ENCODE measurements at regions not wholly inside any gene's neighbourhood (a gene's known extent, or its start where the extent isn't known, plus 50 kb on each side); places are given as distances from the start of the nearest gene placed in this dataset.

DNA sequence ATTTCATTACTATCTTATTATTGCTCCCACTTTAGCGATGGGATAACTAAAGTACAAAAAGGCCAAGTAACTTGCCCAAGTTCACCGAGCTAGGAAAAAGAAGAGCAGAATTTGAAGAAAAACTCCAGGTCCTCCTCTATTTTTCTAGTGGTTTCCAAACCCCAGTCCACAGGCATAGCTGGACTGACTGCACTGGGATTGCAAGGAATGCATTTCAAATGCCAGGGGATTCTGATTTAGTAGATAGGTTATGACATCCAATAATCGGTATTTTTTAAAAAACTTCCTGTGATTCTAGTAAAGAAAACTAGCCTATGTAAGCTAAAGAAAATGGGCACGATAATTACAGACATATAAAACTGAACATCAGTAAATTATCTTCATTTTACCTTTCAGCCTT, 62.7 kb upstream of the GALNT5 start:
- DNase-seq: no peak

GRCh38 chr2:157196956-157197355, 60.5 kb upstream of the GALNT5 start:
- DNase-seq: no peak

- DNase-seq: no peak
Observed at GRCh38 chr2:157197848-157198247, 59.7 kb upstream of the GALNT5 start.

GRCh38 chr2:157203651-157204050, 53.9 kb upstream of the GALNT5 start:
- DNase-seq: no peak

DNA sequence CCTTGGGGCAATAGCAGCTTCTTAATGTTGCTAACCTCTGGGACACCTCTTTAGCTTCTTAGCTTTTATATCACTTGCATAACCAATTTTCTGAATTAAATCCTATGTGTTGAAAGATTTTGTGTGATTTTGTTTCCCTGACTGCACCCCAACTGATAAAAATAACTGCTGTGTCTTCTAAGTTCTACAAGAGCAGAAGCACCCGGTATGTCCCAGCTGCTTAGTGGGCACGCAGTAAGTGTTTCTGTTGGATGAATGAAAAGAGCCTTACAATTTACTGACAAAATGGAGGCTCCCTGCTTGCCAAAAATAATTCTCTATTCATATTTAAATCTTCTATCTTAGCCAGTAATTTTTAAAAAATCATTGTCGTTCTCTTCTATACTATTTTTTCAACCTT, 53.1 kb upstream of the GALNT5 start:
- DNase-seq: no peak

DNA sequence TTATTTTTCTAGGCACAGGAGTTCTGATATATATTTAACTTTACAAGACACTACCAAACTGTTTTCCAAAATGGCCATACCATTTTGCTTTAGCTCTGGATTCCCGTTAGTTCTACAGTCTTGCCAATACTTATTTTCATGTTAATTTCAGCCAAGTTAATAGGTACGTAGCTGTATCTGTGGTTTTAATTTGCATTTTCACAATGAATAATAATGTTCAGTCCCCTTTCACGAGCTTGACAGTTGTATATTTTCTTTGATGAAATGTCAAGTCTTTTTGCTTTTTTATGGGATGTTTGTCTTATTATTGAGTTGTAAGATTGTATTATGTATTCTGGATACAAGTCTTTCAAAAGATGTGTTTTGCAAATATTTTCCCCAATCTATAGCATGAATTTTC, 50.6 kb upstream of the GALNT5 start:
- DNase-seq: no peak

All from NCI-H146 (cell line).